Panc1 (cell line): ENCODE measurements at regions not wholly inside any gene's neighbourhood (a gene's known extent, or its start where the extent isn't known, plus 50 kb on each side); places are given as distances from the start of the nearest gene placed in this dataset.

Experiments
- CTCF ChIP-seq: fragments of 450-650 bp; IDR thresholded peaks from 2 replicates; pipeline ENCODE4 v1.5.1; 2017; ENCODE audit warnings: mild to moderate bottlenecking
- POLR2AphosphoS5 ChIP-seq: IDR thresholded peaks from 2 replicates; pipeline ENCODE4 v1.6.1; 2012; ENCODE audit warnings: mild to moderate bottlenecking, low read depth, low read length, moderate library complexity
- REST ChIP-seq, 2 experiments: IDR thresholded peaks; 2 replicates each; pipeline ENCODE4 v1.6.1; 2011 to 2012; ENCODE audit warnings: low read depth in 2 of 2, control low read depth in 1 of 2, low read length in 1 of 2, mild to moderate bottlenecking in 1 of 2, moderate library complexity in 1 of 2; ENCODE audit not compliant: insufficient read depth in 1 of 2

GRCh38 chr2:219908538-219908937 lies 281.1 kb downstream of the SLC4A3 start:
- TF ChIP-seq CTCF (no peak), POLR2AphosphoS5 (no peak), REST (IDR thresholded peaks at IDR 0.05; ENCODE audit: insufficient read depth in 1 of 2, low read depth in 2 of 2, low read length in 1 of 2) (no peak)
